NT2/D1 (cell line): ENCODE measurements at regions not wholly inside any gene's neighbourhood (a gene's known extent, or its start where the extent isn't known, plus 50 kb on each side); places are given as distances from the start of the nearest gene placed in this dataset.

ENCODE experiments used
- DNase-seq: peaks from one replicate; pipeline ENCODE4 v3.0.0-alpha.2; 2011; ENCODE audit warnings: low read depth, low spot score
- H3K27me3 ChIP-seq: 2 replicates; pipeline ENCODE4 v1.6.0; 2011; ENCODE audit warnings: mild to moderate bottlenecking; ENCODE audit not compliant: insufficient read length, insufficient read depth
- H3K36me3 ChIP-seq: 2 replicates; pipeline ENCODE4 v1.6.1; 2011; ENCODE audit warnings: mild to moderate bottlenecking, low read length, mixed read lengths; ENCODE audit not compliant: insufficient read depth, insufficient read length
- H3K4me1 ChIP-seq: 2 replicates; pipeline ENCODE4 v1.5.1; 2011; ENCODE audit not compliant: insufficient read depth, insufficient read length
- H3K4me3 ChIP-seq: 2 replicates; pipeline ENCODE4 v1.5.1; 2011; ENCODE audit warnings: low read depth; ENCODE audit not compliant: insufficient read length
- H3K9ac ChIP-seq: 2 replicates; pipeline ENCODE4 v1.6.0; 2011; ENCODE audit warnings: low read depth; ENCODE audit not compliant: insufficient read length
- H3K9me3 ChIP-seq: 2 replicates; pipeline ENCODE4 v1.5.1; 2011; ENCODE audit warnings: mild to moderate bottlenecking, low read length; ENCODE audit not compliant: insufficient read depth
- SUZ12 ChIP-seq: IDR thresholded peaks from 2 replicates; pipeline ENCODE4 v1.6.1; 2011; ENCODE audit not compliant: insufficient read length, insufficient read depth; ENCODE audit errors: extremely low read depth
- YY1 ChIP-seq: IDR thresholded peaks from 2 replicates; pipeline ENCODE4 v1.6.1; 2011; ENCODE audit not compliant: insufficient read length, insufficient read depth
- ZNF274 ChIP-seq: IDR thresholded peaks from 2 replicates; pipeline ENCODE4 v1.6.1; 2011; ENCODE audit warnings: mild to moderate bottlenecking, low read depth, low read length

DNA sequence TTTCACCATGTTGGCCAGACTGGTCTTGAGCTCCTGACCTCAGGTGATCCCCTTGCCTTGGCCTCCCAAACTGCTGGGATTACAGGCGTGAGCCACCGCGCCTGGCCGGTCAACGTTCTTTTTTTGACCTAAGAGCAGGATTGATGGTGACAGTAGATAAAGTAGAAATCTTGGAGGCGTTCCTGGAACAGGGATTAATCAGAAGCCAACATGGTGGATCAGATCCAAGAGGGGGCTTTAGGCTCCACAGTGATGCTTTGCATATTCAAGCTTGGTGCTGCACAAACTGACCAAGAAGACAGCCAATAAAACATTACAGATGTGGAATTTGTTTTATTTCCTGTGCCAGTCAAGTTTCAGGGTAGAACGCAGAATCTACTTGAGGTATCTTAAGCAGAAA lies 271.2 kb downstream of the FGF9 start:
- peaks cover 25% of the 10 kb centered on the region; the same call in 1 of the 2 replicates for H3K9me3 ChIP-seq
- no peak for DNase-seq
- no peaks in the 10 kb centered on the region for H3K36me3 ChIP-seq
- H3K27me3 ChIP-seq: no peaks in the 10 kb centered on the region
- H3K4me3 ChIP-seq: no peak overlapping the region
- TF ChIP-seq ZNF274: no peak
- TF ChIP-seq SUZ12: no peak
- no peak for TF ChIP-seq YY1
- H3K9ac ChIP-seq: no peak overlapping the region
- H3K4me1 ChIP-seq: no peaks in the 10 kb centered on the region

DNA sequence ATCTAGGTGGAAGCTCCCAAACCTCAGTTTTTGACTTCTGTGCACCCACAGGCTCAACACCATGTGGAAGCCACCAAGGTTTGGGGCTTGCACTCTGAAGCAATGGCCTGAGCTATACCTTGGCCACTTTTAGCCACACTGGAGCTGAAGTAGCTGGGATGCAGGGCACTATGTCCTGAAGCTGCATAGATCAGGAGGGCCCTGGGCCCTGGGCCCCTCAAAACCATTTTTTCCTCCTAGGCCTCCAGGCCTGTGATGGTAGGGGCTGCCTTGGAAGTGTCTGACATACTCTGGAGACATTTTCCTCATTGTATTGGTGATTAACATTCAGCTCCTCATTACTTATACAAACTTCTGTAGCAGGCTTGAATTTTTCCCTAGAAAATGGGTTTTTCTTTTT lies 273.7 kb downstream of the FGF9 start:
- H3K27me3 ChIP-seq: no peaks in the 10 kb centered on the region
- DNase-seq: no peak
- no peaks in the 10 kb centered on the region for H3K36me3 ChIP-seq
- no peak for TF ChIP-seq ZNF274
- H3K9ac ChIP-seq: no peak overlapping the region
- H3K9me3 ChIP-seq: peaks cover 25% of the 10 kb centered on the region; the same call in 1 of the 2 replicates
- H3K4me1 ChIP-seq: no peaks in the 10 kb centered on the region
- H3K4me3 ChIP-seq: no peak overlapping the region

DNA sequence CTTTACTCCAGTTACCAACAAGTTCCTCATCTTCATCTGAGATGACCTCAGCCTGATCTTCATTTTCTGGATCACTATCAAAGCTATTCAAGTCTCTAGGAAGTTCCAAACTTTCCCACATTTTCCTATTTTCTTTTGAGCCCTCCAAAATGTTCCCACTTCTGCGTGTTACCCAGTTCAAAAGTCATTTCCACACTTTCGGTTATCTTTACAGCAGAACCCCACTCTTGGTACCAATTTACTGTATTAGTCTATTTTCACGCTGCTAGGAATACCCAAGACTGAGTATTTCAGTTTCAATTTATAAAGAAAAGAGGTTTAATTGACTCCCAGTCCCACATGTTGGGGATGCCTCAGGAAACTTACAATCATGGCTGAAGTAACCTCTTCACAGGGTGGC lies 274.3 kb downstream of the FGF9 start:
- Histone ChIP-seq H3K27me3 (no peaks in the 10 kb centered on the region), H3K9ac (no peak overlapping the region), H3K4me1 (no peaks in the 10 kb centered on the region), H3K9me3 (peaks cover 25% of the 10 kb centered on the region; the same call in 1 of the 2 replicates), H3K4me3 (no peak overlapping the region), H3K36me3 (no peaks in the 10 kb centered on the region)
- DNase-seq: no peak
- TF ChIP-seq ZNF274 (no peak), YY1 (no peak), SUZ12 (no peak)

DNA sequence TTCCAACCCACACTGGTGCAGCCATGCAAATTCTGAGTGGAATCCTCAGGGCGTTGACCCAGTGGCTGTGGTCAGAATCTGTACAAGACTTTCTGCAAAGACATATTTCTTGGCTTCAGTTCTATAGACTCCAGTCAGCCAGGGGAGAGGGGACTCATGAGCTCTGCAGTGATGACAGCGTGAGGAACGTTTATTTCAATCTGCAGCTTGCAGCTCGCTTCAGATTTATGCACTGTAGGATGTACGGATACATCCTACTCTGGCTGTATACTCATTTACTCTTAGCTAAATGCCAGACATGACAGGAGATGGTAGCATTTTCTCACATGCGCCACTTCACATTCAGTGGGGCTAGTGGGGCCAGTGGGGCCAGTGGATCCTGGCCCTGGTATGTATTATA lies 276.1 kb downstream of the FGF9 start:
- peaks cover 25% of the 10 kb centered on the region; the same call in 1 of the 2 replicates for H3K9me3 ChIP-seq
- no peaks in the 10 kb centered on the region for H3K36me3 ChIP-seq
- H3K9ac ChIP-seq: no peak overlapping the region
- DNase-seq: no peak
- no peaks in the 10 kb centered on the region for H3K4me1 ChIP-seq
- H3K27me3 ChIP-seq: no peaks in the 10 kb centered on the region
- TF ChIP-seq ZNF274 (no peak), YY1 (no peak), SUZ12 (no peak)
- no peak overlapping the region for H3K4me3 ChIP-seq

DNA sequence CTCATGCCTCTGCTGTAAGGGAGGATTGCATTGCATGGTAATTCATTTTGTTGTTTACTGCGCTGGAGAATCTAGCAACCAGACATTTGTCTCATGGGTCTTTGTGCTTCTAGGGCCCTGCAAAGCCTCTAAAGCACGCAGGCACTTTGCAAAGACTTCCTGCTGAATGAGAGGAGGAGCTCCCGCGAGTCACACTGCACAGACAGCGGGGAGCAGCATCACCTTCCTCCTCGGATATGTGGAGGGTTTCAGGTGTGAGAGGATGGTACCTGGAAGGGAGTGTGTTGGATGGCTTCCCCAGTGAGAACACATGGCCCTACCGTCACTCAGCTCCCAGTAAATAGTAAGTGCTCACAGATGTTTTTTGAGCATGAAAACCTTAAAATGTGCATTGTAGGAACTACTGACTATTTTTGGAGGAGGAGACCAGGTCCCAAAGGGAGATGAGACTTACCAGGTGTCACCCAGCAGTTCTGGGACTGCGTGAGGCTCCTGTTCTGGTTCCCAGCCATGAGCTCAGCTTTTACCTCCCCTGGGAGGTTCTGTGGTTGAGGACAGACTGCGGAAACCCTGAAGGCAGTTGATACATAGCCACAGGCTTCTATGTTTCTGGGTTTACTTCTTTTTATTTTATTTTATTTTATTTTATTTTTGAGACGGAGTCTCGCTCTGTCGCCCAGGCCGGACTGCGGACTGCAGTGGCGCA lies 278.0 kb downstream of the FGF9 start:
- TF ChIP-seq SUZ12: no peak
- no peak for TF ChIP-seq YY1
- TF ChIP-seq ZNF274: no peak
- H3K27me3 ChIP-seq: no peaks in the 10 kb centered on the region
- peaks cover 21% of the 10 kb centered on the region; the same call in 1 of the 2 replicates for H3K9me3 ChIP-seq
- H3K9ac ChIP-seq: no peak overlapping the region
- H3K4me3 ChIP-seq: no peak overlapping the region
- H3K4me1 ChIP-seq: no peaks in the 10 kb centered on the region
- DNase-seq: no peak
- H3K36me3 ChIP-seq: no peaks in the 10 kb centered on the region

DNA sequence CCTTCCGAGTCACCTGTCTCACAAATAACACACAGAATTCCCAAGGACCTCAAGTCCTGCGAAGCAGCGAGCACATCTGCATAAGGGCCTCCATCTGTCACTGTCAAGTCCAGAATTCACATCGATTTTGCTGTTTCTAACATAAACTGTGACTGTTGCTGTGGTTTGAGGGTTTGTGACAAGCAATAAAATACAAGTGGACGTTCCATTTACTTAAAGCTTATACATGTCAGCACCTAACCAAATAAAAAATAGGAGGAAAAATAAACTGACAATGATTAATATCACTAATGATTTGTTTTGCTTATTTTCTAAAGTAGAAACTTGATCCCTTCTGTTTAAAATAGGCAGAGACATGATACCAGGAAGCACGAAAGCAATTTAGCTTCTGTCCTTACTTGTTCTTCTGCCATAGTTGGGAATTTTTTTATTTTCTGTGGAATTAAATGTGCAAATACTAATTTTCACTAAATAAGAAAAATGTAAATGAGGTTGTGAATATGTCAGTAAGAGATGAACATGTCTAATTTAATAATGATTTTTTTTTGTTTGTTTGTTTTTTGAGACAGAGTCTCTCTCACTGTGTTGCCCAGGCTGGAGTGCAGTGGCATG lies 279.1 kb downstream of the FGF9 start:
- H3K4me3 ChIP-seq: no peak overlapping the region
- H3K4me1 ChIP-seq: no peaks in the 10 kb centered on the region
- DNase-seq: no peak
- peaks cover 18% of the 10 kb centered on the region; the same call in 1 of the 2 replicates for H3K9me3 ChIP-seq
- TF ChIP-seq ZNF274 (no peak), YY1 (no peak), SUZ12 (no peak)
- H3K27me3 ChIP-seq: no peaks in the 10 kb centered on the region
- H3K9ac ChIP-seq: no peak overlapping the region
- H3K36me3 ChIP-seq: no peaks in the 10 kb centered on the region

DNA sequence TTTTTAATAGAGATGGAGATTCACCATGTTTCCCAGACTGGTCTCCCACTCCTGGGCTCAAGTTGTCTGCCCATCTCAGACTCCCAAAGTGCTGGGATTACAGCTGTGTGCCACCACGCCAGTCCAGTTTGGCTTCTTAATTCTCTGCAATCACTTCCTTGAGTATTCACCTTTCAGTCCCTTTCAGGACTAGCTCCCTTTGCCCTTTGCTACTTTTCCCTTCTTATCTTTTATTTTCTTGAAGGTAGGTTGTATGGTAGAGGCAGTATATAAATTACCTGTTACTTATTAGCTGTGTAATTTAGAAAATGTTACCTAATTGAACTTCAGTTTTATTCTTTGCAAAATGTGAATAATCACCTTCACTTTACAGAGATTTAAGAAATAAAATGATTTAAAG lies 285.8 kb downstream of the FGF9 start:
- DNase-seq: no peak
- H3K4me1 ChIP-seq: no peaks in the 10 kb centered on the region
- no peak overlapping the region for H3K9ac ChIP-seq
- H3K27me3 ChIP-seq: no peaks in the 10 kb centered on the region
- H3K9me3 ChIP-seq: peaks cover 10% of the 10 kb centered on the region; the same call in 1 of the 2 replicates
- no peak overlapping the region for H3K4me3 ChIP-seq
- no peaks in the 10 kb centered on the region for H3K36me3 ChIP-seq
- TF ChIP-seq YY1: no peak
- TF ChIP-seq SUZ12: no peak
- no peak for TF ChIP-seq ZNF274
